ENCODE measurements at regions not wholly inside any gene's neighbourhood (a gene's known extent, or its start where the extent isn't known, plus 50 kb on each side); places are given as distances from the start of the nearest gene placed in this dataset.

GRCh38 chr4:74660866-74661265 lies 133.5 kb downstream of the BTC start:
- H3K9me3 ChIP-seq (ENCODE audit: control insufficient read depth in 2 of 3, insufficient read depth in 1 of 3, low read length in 3 of 3), result no peaks in the 10 kb centered on the region
- H3K27me3 ChIP-seq (ENCODE audit: control insufficient read depth, insufficient read depth, low read length), result no peaks in the 10 kb centered on the region
- FAIRE-seq, result no peak
- DNase-seq, result no peak
- no peaks in the 10 kb centered on the region for H3K4me1 ChIP-seq (ENCODE audit: control insufficient read depth in 2 of 3, insufficient read depth in 2 of 3, low read depth in 1 of 3, low read length in 3 of 3)
- H3K27ac ChIP-seq (ENCODE audit: low read depth in 2 of 2, low read length in 2 of 2), result no peak overlapping the region
- H3K4me3 ChIP-seq (ENCODE audit: low read length in 3 of 3), result no peak overlapping the region
- no peaks in the 10 kb centered on the region for H3K36me3 ChIP-seq (ENCODE audit: control insufficient read depth in 2 of 3, insufficient read depth in 3 of 3, low read length in 3 of 3)
- intact Hi-C loops (cut with DNase I), result no loop called here
- no peak for TF ChIP-seq CTCF (IDR thresholded peaks at IDR 0.05; ENCODE audit: borderline replicate concordance, extremely low read depth, insufficient read depth)
- H3K9ac ChIP-seq (ENCODE audit: low read length in 3 of 3), result no peak overlapping the region

- H3K9ac ChIP-seq (ENCODE audit: low read length in 3 of 3), result no peak overlapping the region
- no peaks in the 10 kb centered on the region for H3K4me1 ChIP-seq (ENCODE audit: control insufficient read depth in 2 of 3, insufficient read depth in 2 of 3, low read depth in 1 of 3, low read length in 3 of 3)
- FAIRE-seq, result no peak
- intact Hi-C loops (cut with DNase I), result no loop called here
- H3K27ac ChIP-seq (ENCODE audit: low read depth in 2 of 2, low read length in 2 of 2), result no peak overlapping the region
- no peak overlapping the region for H3K4me3 ChIP-seq (ENCODE audit: low read length in 3 of 3)
- H3K36me3 ChIP-seq (ENCODE audit: control insufficient read depth in 2 of 3, insufficient read depth in 3 of 3, low read length in 3 of 3), result no peaks in the 10 kb centered on the region
- no peak for DNase-seq
- H3K9me3 ChIP-seq (ENCODE audit: control insufficient read depth in 2 of 3, insufficient read depth in 1 of 3, low read length in 3 of 3), result no peaks in the 10 kb centered on the region
- TF ChIP-seq CTCF (IDR thresholded peaks at IDR 0.05; ENCODE audit: borderline replicate concordance, extremely low read depth, insufficient read depth), result no peak
- H3K27me3 ChIP-seq (ENCODE audit: control insufficient read depth, insufficient read depth, low read length), result no peaks in the 10 kb centered on the region
Observed at GRCh38 chr4:74661427-74662201, 132.7 kb downstream of the BTC start.

- DNase-seq, result no peak
- H3K36me3 ChIP-seq (ENCODE audit: control insufficient read depth in 2 of 3, insufficient read depth in 3 of 3, low read length in 3 of 3), result no peaks in the 10 kb centered on the region
- H3K27me3 ChIP-seq (ENCODE audit: control insufficient read depth, insufficient read depth, low read length), result no peaks in the 10 kb centered on the region
- no peak for TF ChIP-seq CTCF (IDR thresholded peaks at IDR 0.05; ENCODE audit: borderline replicate concordance, extremely low read depth, insufficient read depth)
- intact Hi-C loops (cut with DNase I), result no loop called here
- H3K9ac ChIP-seq (ENCODE audit: low read length in 3 of 3), result no peak overlapping the region
- H3K27ac ChIP-seq (ENCODE audit: low read depth in 2 of 2, low read length in 2 of 2), result no peak overlapping the region
- H3K9me3 ChIP-seq (ENCODE audit: control insufficient read depth in 2 of 3, insufficient read depth in 1 of 3, low read length in 3 of 3), result no peaks in the 10 kb centered on the region
- no peaks in the 10 kb centered on the region for H3K4me1 ChIP-seq (ENCODE audit: control insufficient read depth in 2 of 3, insufficient read depth in 2 of 3, low read depth in 1 of 3, low read length in 3 of 3)
- H3K4me3 ChIP-seq (ENCODE audit: low read length in 3 of 3), result no peak overlapping the region
- FAIRE-seq, result no peak
Observed at GRCh38 chr4:74663631-74664030, 130.7 kb downstream of the BTC start.

GRCh38 chr4:74665346-74665745 lies 129.0 kb downstream of the BTC start:
- no peaks in the 10 kb centered on the region for H3K36me3 ChIP-seq (ENCODE audit: control insufficient read depth in 2 of 3, insufficient read depth in 3 of 3, low read length in 3 of 3)
- no peak for DNase-seq
- no peak for TF ChIP-seq CTCF (IDR thresholded peaks at IDR 0.05; ENCODE audit: borderline replicate concordance, extremely low read depth, insufficient read depth)
- H3K9ac ChIP-seq (ENCODE audit: low read length in 3 of 3), result no peak overlapping the region
- no peaks in the 10 kb centered on the region for H3K4me1 ChIP-seq (ENCODE audit: control insufficient read depth in 2 of 3, insufficient read depth in 2 of 3, low read depth in 1 of 3, low read length in 3 of 3)
- FAIRE-seq, result no peak
- no peak overlapping the region for H3K27ac ChIP-seq (ENCODE audit: low read depth in 2 of 2, low read length in 2 of 2)
- no peaks in the 10 kb centered on the region for H3K27me3 ChIP-seq (ENCODE audit: control insufficient read depth, insufficient read depth, low read length)
- no peaks in the 10 kb centered on the region for H3K9me3 ChIP-seq (ENCODE audit: control insufficient read depth in 2 of 3, insufficient read depth in 1 of 3, low read length in 3 of 3)
- H3K4me3 ChIP-seq (ENCODE audit: low read length in 3 of 3), result no peak overlapping the region
- intact Hi-C loops (cut with DNase I), result no loop called here
